ENCODE measurements at regions not wholly inside any gene's neighbourhood (a gene's known extent, or its start where the extent isn't known, plus 50 kb on each side); places are given as distances from the start of the nearest gene placed in this dataset.

- FAIRE-seq (no peak), DNase-seq (ENCODE audit: low read depth) (no peak)
- no peak for TF ChIP-seq CTCF (IDR thresholded peaks at IDR 0.05; ENCODE audit: insufficient read depth, low read length, severe bottlenecking)
- no peaks in the 10 kb centered on the region for H3K36me3 ChIP-seq (ENCODE audit: control insufficient read depth, insufficient read depth, low read length)
- H3K4me3 ChIP-seq (ENCODE audit: low read depth, low read length): no peak overlapping the region
- H3K27me3 ChIP-seq (ENCODE audit: control insufficient read depth, insufficient read depth, low read length): no peaks in the 10 kb centered on the region
These were observed 201.5 kb downstream of the SP3 start for GRCh38 chr2:173763641-173764040.

- Histone ChIP-seq H3K36me3 (ENCODE audit: control insufficient read depth, insufficient read depth, low read length) (no peaks in the 10 kb centered on the region), H3K4me3 (ENCODE audit: low read depth, low read length) (no peak overlapping the region), H3K27me3 (ENCODE audit: control insufficient read depth, insufficient read depth, low read length) (no peaks in the 10 kb centered on the region)
- FAIRE-seq: no peak
- TF ChIP-seq CTCF (IDR thresholded peaks at IDR 0.05; ENCODE audit: insufficient read depth, low read length, severe bottlenecking): no peak
- no peak for DNase-seq (ENCODE audit: low read depth)
These were observed 201.1 kb downstream of the SP3 start for GRCh38 chr2:173764094-173764493.

- FAIRE-seq: no peak
- H3K27me3 ChIP-seq (ENCODE audit: control insufficient read depth, insufficient read depth, low read length): no peaks in the 10 kb centered on the region
- TF ChIP-seq CTCF (IDR thresholded peaks at IDR 0.05; ENCODE audit: insufficient read depth, low read length, severe bottlenecking): no peak
- DNase-seq (ENCODE audit: low read depth): no peak
- no peaks in the 10 kb centered on the region for H3K36me3 ChIP-seq (ENCODE audit: control insufficient read depth, insufficient read depth, low read length)
- H3K4me3 ChIP-seq (ENCODE audit: low read depth, low read length): no peak overlapping the region
These were observed 198.5 kb downstream of the SP3 start for GRCh38 chr2:173766537-173767289.

- no peak for TF ChIP-seq CTCF (IDR thresholded peaks at IDR 0.05; ENCODE audit: insufficient read depth, low read length, severe bottlenecking)
- Histone ChIP-seq H3K27me3 (ENCODE audit: control insufficient read depth, insufficient read depth, low read length) (no peaks in the 10 kb centered on the region), H3K4me3 (ENCODE audit: low read depth, low read length) (no peak overlapping the region), H3K36me3 (ENCODE audit: control insufficient read depth, insufficient read depth, low read length) (no peaks in the 10 kb centered on the region)
- no peak for DNase-seq (ENCODE audit: low read depth)
- FAIRE-seq: no peak
These were observed 194.1 kb downstream of the SP3 start for GRCh38 chr2:173770947-173771678.

- no peak for DNase-seq (ENCODE audit: low read depth)
- H3K36me3 ChIP-seq (ENCODE audit: control insufficient read depth, insufficient read depth, low read length): no peaks in the 10 kb centered on the region
- FAIRE-seq: no peak
- TF ChIP-seq CTCF (IDR thresholded peaks at IDR 0.05; ENCODE audit: insufficient read depth, low read length, severe bottlenecking): no peak
- no peaks in the 10 kb centered on the region for H3K27me3 ChIP-seq (ENCODE audit: control insufficient read depth, insufficient read depth, low read length)
- no peak overlapping the region for H3K4me3 ChIP-seq (ENCODE audit: low read depth, low read length)
These were observed 193.0 kb downstream of the SP3 start for GRCh38 chr2:173772205-173772604.

Data from bronchial epithelial cell (primary cell).